ENCODE measurements at regions not wholly inside any gene's neighbourhood (a gene's known extent, or its start where the extent isn't known, plus 50 kb on each side); places are given as distances from the start of the nearest gene placed in this dataset.
"Not testable (repeated sequence)": the region's sequence is repeated elsewhere in the genome, so short reads cannot be mapped to it uniquely, and the experiment has no call there.

DNA sequence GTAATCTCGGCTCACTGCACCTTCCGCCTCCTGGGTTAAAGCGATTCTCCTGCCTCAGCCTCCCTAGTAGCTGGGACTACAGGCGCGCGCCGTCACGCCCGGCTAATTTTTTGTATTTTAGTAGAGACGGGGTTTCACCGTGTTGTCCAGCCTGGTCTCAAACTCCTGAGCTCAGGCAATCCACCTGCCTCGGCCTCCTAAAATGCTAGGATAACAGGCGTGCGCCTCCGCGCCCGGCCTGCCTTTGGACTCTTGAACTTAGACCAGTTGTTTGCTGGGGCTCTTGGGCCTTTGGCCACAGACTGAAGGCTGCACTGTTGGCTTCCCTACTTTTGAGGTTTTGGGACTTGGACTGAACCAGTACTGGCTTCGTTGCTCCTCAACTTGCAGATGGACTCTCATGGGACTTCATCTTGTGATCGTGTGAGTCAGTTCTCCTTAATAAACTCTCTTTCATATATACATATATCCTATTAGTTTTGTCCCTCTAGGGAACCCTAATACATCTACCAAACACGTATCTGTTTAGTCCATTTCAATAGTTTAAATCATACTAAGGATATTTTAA, 506.8 kb upstream of the ARX start:
- TF ChIP-seq, protein P1, sequence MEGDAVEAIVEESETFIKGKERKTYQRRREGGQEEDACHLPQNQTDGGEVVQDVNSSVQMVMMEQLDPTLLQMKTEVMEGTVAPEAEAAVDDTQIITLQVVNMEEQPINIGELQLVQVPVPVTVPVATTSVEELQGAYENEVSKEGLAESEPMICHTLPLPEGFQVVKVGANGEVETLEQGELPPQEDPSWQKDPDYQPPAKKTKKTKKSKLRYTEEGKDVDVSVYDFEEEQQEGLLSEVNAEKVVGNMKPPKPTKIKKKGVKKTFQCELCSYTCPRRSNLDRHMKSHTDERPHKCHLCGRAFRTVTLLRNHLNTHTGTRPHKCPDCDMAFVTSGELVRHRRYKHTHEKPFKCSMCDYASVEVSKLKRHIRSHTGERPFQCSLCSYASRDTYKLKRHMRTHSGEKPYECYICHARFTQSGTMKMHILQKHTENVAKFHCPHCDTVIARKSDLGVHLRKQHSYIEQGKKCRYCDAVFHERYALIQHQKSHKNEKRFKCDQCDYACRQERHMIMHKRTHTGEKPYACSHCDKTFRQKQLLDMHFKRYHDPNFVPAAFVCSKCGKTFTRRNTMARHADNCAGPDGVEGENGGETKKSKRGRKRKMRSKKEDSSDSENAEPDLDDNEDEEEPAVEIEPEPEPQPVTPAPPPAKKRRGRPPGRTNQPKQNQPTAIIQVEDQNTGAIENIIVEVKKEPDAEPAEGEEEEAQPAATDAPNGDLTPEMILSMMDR (IDR thresholded peaks at IDR 0.05), result not testable (repeated sequence)
- TF ChIP-seq POLR2A (IDR thresholded peaks at IDR 0.05), result not testable (repeated sequence)

All from upper lobe of left lung (tissue), 4 donors.